Common myeloid progenitor, CD34-positive (primary cell): ENCODE measurements at regions not wholly inside any gene's neighbourhood (a gene's known extent, or its start where the extent isn't known, plus 50 kb on each side); places are given as distances from the start of the nearest gene placed in this dataset.

Experiments
- CTCF ChIA-PET: fragments of 350-600 bp; sonication (Branson Sonifier 250); formaldehyde crosslinking; loops from one replicate; lab custom pipeline; 2021; ENCODE audit warnings: antibody characterized with exemption; lab: Charles Lee
- POLR2A ChIA-PET: fragments of 350-600 bp; sonication (Branson Sonifier 250); formaldehyde crosslinking; loops from one replicate; lab custom pipeline; 2021; ENCODE audit warnings: antibody characterized with exemption; lab: Charles Lee
- DNase-seq, 3 donors: peaks; one replicate each; pipeline versions ENCODE4 v3.0.0 to v3.0.0-alpha.2; 2013
- H3K27ac ChIP-seq, 2 experiments: 1 replicate in 1 of 2; 2 replicates in 1 of 2; pipeline ENCODE4 v1.7.0; 2013; ENCODE audit warnings: inconsistent platforms in 2 of 2, low read length in 2 of 2, mild to moderate bottlenecking in 2 of 2, low read depth in 1 of 2, moderate library complexity in 1 of 2; ENCODE audit not compliant: severe bottlenecking in 2 of 2, insufficient read depth in 1 of 2, poor library complexity in 1 of 2
- H3K27me3 ChIP-seq, 5 experiments: replicated peaks in 2 of 5; 1 replicate in 3 of 5; 2 replicates in 2 of 5; pipeline versions ENCODE4 v1.6.1 to v1.7.0; 2013; ENCODE audit warnings: low read length in 4 of 5, mild to moderate bottlenecking in 2 of 5, moderate library complexity in 2 of 5, inconsistent platforms in 1 of 5; ENCODE audit not compliant: insufficient read depth in 5 of 5, control insufficient read depth in 4 of 5
- H3K36me3 ChIP-seq, 4 experiments: 1 replicate in 2 of 4; 2 replicates in 2 of 4; pipeline versions ENCODE4 v1.6.1 to v1.7.0; 2013; ENCODE audit warnings: low read length in 3 of 4, control low read depth in 1 of 4, mild to moderate bottlenecking in 1 of 4; ENCODE audit not compliant: control insufficient read depth in 4 of 4, insufficient read depth in 4 of 4
- H3K4me1 ChIP-seq, 4 experiments: 1 replicate in 3 of 4; 2 replicates in 1 of 4; pipeline versions ENCODE4 v1.6.1 to v1.7.1; 2013; ENCODE audit warnings: low read length in 3 of 4, mild to moderate bottlenecking in 3 of 4, control low read depth in 1 of 4, inconsistent platforms in 1 of 4, moderate library complexity in 1 of 4; ENCODE audit not compliant: control insufficient read depth in 4 of 4, insufficient read depth in 4 of 4; ENCODE audit errors: control extremely low read depth in 1 of 4
- H3K4me3 ChIP-seq, 7 experiments: 1 replicate in 4 of 7; 2 replicates in 3 of 7; pipeline versions ENCODE4 v1.5.1 to v1.7.0; 2013; ENCODE audit warnings: mild to moderate bottlenecking in 7 of 7, low read length in 6 of 7, moderate library complexity in 6 of 7, inconsistent platforms in 2 of 7, low read depth in 2 of 7, control low read depth in 1 of 7; ENCODE audit not compliant: insufficient read depth in 4 of 7, control insufficient read depth in 1 of 7; ENCODE audit errors: extremely low read depth in 1 of 7
- H3K9me3 ChIP-seq, 5 experiments: 1 replicate in 4 of 5; 2 replicates in 1 of 5; pipeline versions ENCODE4 v1.6.1 to v1.7.1; 2013; ENCODE audit warnings: low read length in 4 of 5, mild to moderate bottlenecking in 2 of 5, inconsistent platforms in 1 of 5, low read depth in 1 of 5, moderate library complexity in 1 of 5; ENCODE audit not compliant: control insufficient read depth in 4 of 5, insufficient read depth in 2 of 5; ENCODE audit errors: control extremely low read depth in 1 of 5
- WGBS: methylation state at CpG from one replicate; pipeline ENCODE4 v1.1.5; 2013; ENCODE audit not compliant: insufficient coverage; 5-methylcytosine and 5-hydroxymethylcytosine counted together

DNA sequence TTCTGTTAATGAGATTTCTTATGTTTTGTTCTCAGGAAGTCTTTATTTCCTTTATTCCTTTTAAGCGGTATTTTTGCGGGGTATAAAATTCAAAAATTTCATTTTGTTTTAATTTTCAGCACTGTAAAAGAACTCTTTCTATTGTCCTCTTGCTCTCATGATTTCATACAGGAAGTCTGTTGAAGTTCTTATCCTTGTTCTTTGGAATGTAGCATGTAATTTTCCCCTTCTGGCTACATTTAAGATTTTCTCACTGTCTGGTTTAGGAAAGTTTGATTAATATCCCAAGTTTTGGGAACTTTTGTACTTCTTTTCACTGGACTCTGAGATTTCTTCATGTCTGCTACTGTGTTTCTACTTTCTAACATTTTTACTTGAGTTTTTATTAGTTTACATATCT, 581.4 kb upstream of the GJE1 start:
- no peaks in the 10 kb centered on the region for H3K27me3 ChIP-seq
- H3K4me3 ChIP-seq = no peak overlapping the region
- no peak overlapping the region for H3K27ac ChIP-seq
- no peaks in the 10 kb centered on the region for H3K36me3 ChIP-seq
- H3K4me1 ChIP-seq = no peaks in the 10 kb centered on the region
- DNase-seq = peak in 2 of 3 donors; percentile 4 to 15
- no CpG with 5 or more reads among the region's 2 CpGs for WGBS
- H3K9me3 ChIP-seq = peaks cover 0 to 5% (median 2%) of the 10 kb centered on the region in 5 experiments
- ChIA-PET CTCF (no interaction called here), POLR2A (no interaction called here)

- ChIA-PET CTCF (interaction anchor here (0.7 kb wide), 1 partner anchor 155 kb away, joined by 3 read pairs; no protein-coding TSS in a partner anchor), POLR2A (no interaction called here)
- no peak overlapping the region for H3K27ac ChIP-seq
- peaks cover 0 to 5% (median 2%) of the 10 kb centered on the region in 5 experiments for H3K9me3 ChIP-seq
- no peaks in the 10 kb centered on the region for H3K4me1 ChIP-seq
- H3K4me3 ChIP-seq = no peak overlapping the region
- WGBS = no CpG with 5 or more reads among the region's 1 CpG
- no peak for DNase-seq
- no peaks in the 10 kb centered on the region for H3K36me3 ChIP-seq
- H3K27me3 ChIP-seq = no peaks in the 10 kb centered on the region
Observed at GRCh38 chr6:141550471-141550870, 582.3 kb upstream of the GJE1 start.

- Histone ChIP-seq H3K4me1 (no peaks in the 10 kb centered on the region), H3K36me3 (no peaks in the 10 kb centered on the region), H3K27ac (no peak overlapping the region), H3K4me3 (no peak overlapping the region), H3K9me3 (peaks cover 0 to 5% (median 2%) of the 10 kb centered on the region in 5 experiments), H3K27me3 (no peaks in the 10 kb centered on the region)
- ChIA-PET CTCF (interaction anchor here (0.8 kb wide), 1 partner anchor 554 kb away, joined by 3 read pairs; no protein-coding TSS in a partner anchor), POLR2A (no interaction called here)
- no peak for DNase-seq
- WGBS = 100% methylated on average over 1 of the region's 2 CpGs
Observed at GRCh38 chr6:141548966-141549365, 583.8 kb upstream of the GJE1 start.

DNA sequence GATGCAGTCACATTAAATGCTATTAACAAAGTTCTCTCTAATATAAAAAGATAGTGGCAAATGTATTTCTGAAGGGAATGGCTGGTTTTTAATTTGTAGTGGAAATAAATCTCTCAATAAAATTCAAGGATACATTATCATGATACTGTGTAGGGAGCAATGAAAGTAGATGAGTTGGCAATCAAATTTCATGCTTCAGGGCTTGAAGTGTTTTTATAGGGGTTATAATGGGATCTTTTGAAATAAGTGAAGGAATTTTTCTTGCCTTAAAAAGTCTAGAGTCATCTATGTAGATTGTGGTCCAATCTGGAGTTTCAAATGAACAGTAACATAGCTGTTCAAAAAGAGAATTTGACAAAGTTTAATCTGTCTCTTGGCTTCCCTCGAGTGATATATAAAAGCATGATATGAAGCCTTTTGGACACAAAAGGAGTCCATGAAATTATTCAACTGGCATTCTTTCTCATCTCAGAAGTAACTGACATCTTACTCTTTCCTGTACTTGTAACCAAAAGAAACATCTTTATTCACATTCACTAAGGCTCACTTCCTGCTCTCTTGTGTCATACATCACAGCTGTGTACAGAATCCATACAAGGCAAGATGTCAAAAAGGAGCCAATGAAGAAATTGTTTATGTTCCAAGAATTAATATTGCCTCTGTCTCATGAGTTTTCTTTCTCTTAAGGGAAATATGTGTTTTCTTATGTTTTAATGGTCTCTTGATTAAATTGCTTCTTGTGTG, 591.0 kb upstream of the GJE1 start:
- ChIA-PET CTCF (no interaction called here), POLR2A (no interaction called here)
- Histone ChIP-seq H3K27me3 (no peaks in the 10 kb centered on the region), H3K4me3 (no peak overlapping the region), H3K9me3 (peaks cover 0 to 3% (median 0%) of the 10 kb centered on the region in 5 experiments), H3K4me1 (no peaks in the 10 kb centered on the region), H3K36me3 (no peaks in the 10 kb centered on the region), H3K27ac (no peak overlapping the region)
- no peak for DNase-seq
- WGBS = 100% methylated on average over 1 of the region's 1 CpG

GRCh38 chr6:141540207-141540606, 592.5 kb upstream of the GJE1 start:
- no peak for DNase-seq
- H3K4me3 ChIP-seq = no peak overlapping the region
- WGBS = no CpG with 5 or more reads among the region's 4 CpGs
- peaks cover 0 to 1% (median 0%) of the 10 kb centered on the region in 5 experiments for H3K9me3 ChIP-seq
- no peak overlapping the region for H3K27ac ChIP-seq
- POLR2A ChIA-PET = no interaction called here
- CTCF ChIA-PET = no interaction called here
- no peaks in the 10 kb centered on the region for H3K36me3 ChIP-seq
- H3K4me1 ChIP-seq = no peaks in the 10 kb centered on the region
- no peaks in the 10 kb centered on the region for H3K27me3 ChIP-seq

DNA sequence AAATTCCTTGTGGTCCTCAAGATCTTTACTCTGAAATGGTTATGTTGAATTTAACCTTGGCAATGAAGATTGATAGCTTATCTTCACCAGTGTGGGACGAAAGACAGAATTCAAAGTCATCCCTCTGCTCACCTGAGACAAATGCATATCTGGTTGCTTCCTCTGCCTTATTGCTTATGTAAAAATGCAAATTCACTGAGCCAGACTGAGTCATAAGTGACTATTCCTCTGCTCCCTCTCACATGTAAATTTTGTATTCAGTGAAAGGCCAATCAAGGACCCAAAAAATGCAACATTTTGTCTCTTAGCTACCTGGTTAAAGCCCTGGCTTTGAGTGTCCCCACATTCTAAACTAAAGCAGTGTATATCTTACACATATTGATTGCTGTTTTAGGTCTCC, 593.1 kb upstream of the GJE1 start:
- POLR2A ChIA-PET = interaction anchor here (0.6 kb wide), 2 partner anchors 17 to 172 kb away, joined by 3 read pairs; no protein-coding TSS in a partner anchor
- Histone ChIP-seq H3K27ac (no peak overlapping the region), H3K36me3 (no peaks in the 10 kb centered on the region), H3K4me3 (no peak overlapping the region), H3K27me3 (no peaks in the 10 kb centered on the region), H3K4me1 (no peaks in the 10 kb centered on the region), H3K9me3 (peaks cover 0 to 1% (median 0%) of the 10 kb centered on the region in 5 experiments)
- no peak for DNase-seq
- CTCF ChIA-PET = interaction anchor here (0.6 to 0.7 kb wide), 2 partner anchors 185 to 1248 kb away, joined by 3 read pairs; no protein-coding TSS in a partner anchor
- 100% methylated on average over 1 of the region's 1 CpG for WGBS

GRCh38 chr6:141532211-141532610, 600.5 kb upstream of the GJE1 start:
- ChIA-PET CTCF (no interaction called here), POLR2A (no interaction called here)
- H3K27ac ChIP-seq = no peak overlapping the region
- H3K4me3 ChIP-seq = no peak overlapping the region
- H3K9me3 ChIP-seq = peaks cover 1 to 12% (median 7%) of the 10 kb centered on the region in 5 experiments
- no peaks in the 10 kb centered on the region for H3K4me1 ChIP-seq
- no peaks in the 10 kb centered on the region for H3K36me3 ChIP-seq
- no peak for DNase-seq
- no peaks in the 10 kb centered on the region for H3K27me3 ChIP-seq
- WGBS = 86% methylated on average over 1 of the region's 2 CpGs
